ENCODE measurements at regions not wholly inside any gene's neighbourhood (a gene's known extent, or its start where the extent isn't known, plus 50 kb on each side); places are given as distances from the start of the nearest gene placed in this dataset.

- Histone ChIP-seq H3K9me2 (ENCODE audit: insufficient read depth) (no peaks in the 10 kb centered on the region), H3K4me2 (no peak overlapping the region), H3K4me1 (ENCODE audit: insufficient read depth) (0 out of 2 replicates have a peak, but pooled peaks cover 14% of the 10 kb centered on the region), H3K27ac (ENCODE audit: low read depth) (no peak overlapping the region), H3K4me3 (no peak overlapping the region), H2AFZ (no peak overlapping the region), H3K79me2 (replicated peaks; ENCODE audit: insufficient read depth) (no peaks in the 10 kb centered on the region), H4K20me1 (replicated peaks; ENCODE audit: insufficient read depth) (no peaks in the 10 kb centered on the region), H3K27me3 (ENCODE audit: insufficient read depth) (no peaks in the 10 kb centered on the region), H3F3A (replicated peaks; ENCODE audit: low read depth) (no peaks in the 10 kb centered on the region), H3K36me3 (ENCODE audit: insufficient read depth) (no peaks in the 10 kb centered on the region)
- no peak for ATAC-seq
- Mint-ChIP-seq H3K36me3 (ENCODE audit: low read depth) (peaks cover 20% of the 10 kb centered on the region; the same call in 2 of the 3 replicates), H3K27ac (no peak overlapping the region), H3K4me3 (no peak overlapping the region), H3K27me3 (ENCODE audit: insufficient read depth, low read depth, poor library complexity) (no peaks in the 10 kb centered on the region), H3K4me1 (peaks cover 2% of the 10 kb centered on the region; the same call in 2 of the 3 replicates), H3K9me3 (peaks cover 14% of the 10 kb centered on the region)
- no peak for DNase-seq (ENCODE audit: low spot score)
- TF ChIP-seq NANOG (IDR thresholded peaks at IDR 0.05; ENCODE audit: borderline replicate concordance) (no peak), CREB1 (CRISPR knock-in tag; IDR thresholded peaks at IDR 0.05; ENCODE audit: low read depth) (no peak), JUNB (IDR thresholded peaks at IDR 0.05; ENCODE audit: unreplicated experiment) (no peak), EZH2 (IDR thresholded peaks at IDR 0.05; ENCODE audit: low read depth, unreplicated experiment) (no peak), POLR2AphosphoS5 (IDR thresholded peaks at IDR 0.05; ENCODE audit: low read depth) (no peak), ETS1 (IDR thresholded peaks at IDR 0.05) (no peak), CTCF (conservative IDR thresholded peaks at IDR 0.05; ENCODE audit: low read depth in 2 of 2) (no peak), ZNF331 (CRISPR knock-in tag; IDR thresholded peaks at IDR 0.05; ENCODE audit: low read depth) (no peak), EZH2phosphoT487 (IDR thresholded peaks at IDR 0.05; ENCODE audit: unreplicated experiment) (no peak), ZNF462 (CRISPR knock-in tag; IDR thresholded peaks at IDR 0.05) (no peak), REST (IDR thresholded peaks at IDR 0.05; ENCODE audit: unreplicated experiment) (no peak)
These were observed 51.0 kb upstream of the SPIN4 start for GRCh38 chrX:63402106-63402505.

Data from GM23338 (cell line).